ENCODE measurements at regions not wholly inside any gene's neighbourhood (a gene's known extent, or its start where the extent isn't known, plus 50 kb on each side); places are given as distances from the start of the nearest gene placed in this dataset.

- Histone ChIP-seq H3K27ac (no peak overlapping the region), H3K9me3 (no peaks in the 10 kb centered on the region), H3K36me3 (no peaks in the 10 kb centered on the region), H3K4me3 (replicated peaks in 1 of 3) (no peak overlapping the region), H3K27me3 (no peaks in the 10 kb centered on the region), H3K4me1 (no peaks in the 10 kb centered on the region)
- intact Hi-C loops (cut with DNase I), result no loop called here
- no peak for DNase-seq
- WGBS, 2 donors, result 92 to 93% methylated on average over 4 of the region's 4 CpGs
- TF ChIP-seq CTCF (IDR thresholded peaks at IDR 0.05) (no peak), POLR2A (IDR thresholded peaks at IDR 0.05) (no peak)
Observed at GRCh38 chr14:76599141-76599540, 162.1 kb upstream of the VASH1 start.

- Histone ChIP-seq H3K4me3 (replicated peaks in 1 of 3) (no peak overlapping the region), H3K27me3 (no peaks in the 10 kb centered on the region), H3K36me3 (no peaks in the 10 kb centered on the region), H3K4me1 (no peaks in the 10 kb centered on the region), H3K27ac (no peak overlapping the region), H3K9me3 (no peaks in the 10 kb centered on the region)
- intact Hi-C loops (cut with DNase I), result no loop called here
- no peak for DNase-seq
- 69 to 78% methylated on average over 13 of the region's 13 CpGs for WGBS, 2 donors
- TF ChIP-seq CTCF (IDR thresholded peaks at IDR 0.05) (no peak), POLR2A (IDR thresholded peaks at IDR 0.05) (no peak)
Observed at GRCh38 chr14:76599559-76600287, 161.5 kb upstream of the VASH1 start.

GRCh38 chr14:76603713-76604112, 157.6 kb upstream of the VASH1 start:
- Histone ChIP-seq H3K4me3 (replicated peaks in 1 of 3) (no peak overlapping the region), H3K4me1 (no peaks in the 10 kb centered on the region), H3K9me3 (no peaks in the 10 kb centered on the region), H3K27me3 (no peaks in the 10 kb centered on the region), H3K27ac (no peak overlapping the region), H3K36me3 (no peaks in the 10 kb centered on the region)
- no peak for DNase-seq
- 75 to 76% methylated on average over 7 of the region's 7 CpGs for WGBS, 2 donors
- TF ChIP-seq POLR2A (IDR thresholded peaks at IDR 0.05) (no peak), CTCF (IDR thresholded peaks at IDR 0.05) (no peak)
- intact Hi-C loops (cut with DNase I), result no loop called here

GRCh38 chr14:76607510-76607909, 153.8 kb upstream of the VASH1 start:
- Histone ChIP-seq H3K36me3 (no peaks in the 10 kb centered on the region), H3K27ac (no peak overlapping the region), H3K4me1 (no peaks in the 10 kb centered on the region), H3K4me3 (replicated peaks in 1 of 3) (no peak overlapping the region), H3K9me3 (no peaks in the 10 kb centered on the region), H3K27me3 (no peaks in the 10 kb centered on the region)
- no peak for TF ChIP-seq CTCF (IDR thresholded peaks at IDR 0.05)
- TF ChIP-seq POLR2A (IDR thresholded peaks at IDR 0.05), result no peak
- no peak for DNase-seq
- WGBS, 2 donors, result 89 to 92% methylated on average over 10 of the region's 10 CpGs
- intact Hi-C loops (cut with DNase I), result no loop called here

- no peak for TF ChIP-seq POLR2A (IDR thresholded peaks at IDR 0.05)
- no peak for TF ChIP-seq CTCF (IDR thresholded peaks at IDR 0.05)
- Histone ChIP-seq H3K36me3 (no peaks in the 10 kb centered on the region), H3K9me3 (no peaks in the 10 kb centered on the region), H3K27me3 (no peaks in the 10 kb centered on the region), H3K27ac (no peak overlapping the region), H3K4me1 (no peaks in the 10 kb centered on the region), H3K4me3 (replicated peaks in 1 of 3) (no peak overlapping the region)
- DNase-seq, result no peak
- WGBS, 2 donors, result 26 to 27% methylated on average over 5 of the region's 5 CpGs
- intact Hi-C loops (cut with DNase I), result no loop called here
Observed at GRCh38 chr14:76612654-76613053, 148.6 kb upstream of the VASH1 start.
